ENCODE measurements at regions not wholly inside any gene's neighbourhood (a gene's known extent, or its start where the extent isn't known, plus 50 kb on each side); places are given as distances from the start of the nearest gene placed in this dataset.

DNA sequence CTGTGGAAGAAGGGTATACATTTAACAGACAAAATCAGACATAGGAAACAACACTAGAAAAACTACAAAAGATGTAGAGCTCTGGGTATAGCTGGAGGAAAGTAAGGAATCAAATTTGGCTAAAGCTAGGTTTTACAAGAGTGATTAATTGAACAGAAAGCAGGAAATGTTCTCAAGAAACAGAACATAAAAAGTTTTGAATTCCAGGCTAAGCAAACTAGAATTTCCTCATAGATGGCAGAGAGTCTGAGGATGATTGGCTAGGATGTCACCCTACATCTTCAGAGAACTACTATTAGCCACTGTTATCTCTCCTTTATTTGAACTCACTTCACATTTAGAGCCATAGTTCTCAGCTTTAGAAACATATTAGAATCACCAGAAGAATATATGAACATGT, 502.1 kb upstream of the PAPPA start:
- no peaks in the 10 kb centered on the region for H3K9me3 ChIP-seq (ENCODE audit: control insufficient read depth, low read depth, low read length)
- no peak overlapping the region for H3K14ac ChIP-seq (ENCODE audit: insufficient read depth, low read length)
- H2BK15ac ChIP-seq (ENCODE audit: low read depth, low read length): no peak overlapping the region
- H2BK20ac ChIP-seq (ENCODE audit: low read depth, low read length, poor library complexity, severe bottlenecking): no peak overlapping the region
- no peak overlapping the region for H3T11ph ChIP-seq (ENCODE audit: low read length)
- H2BK120ac ChIP-seq (ENCODE audit: low read depth, low read length, poor library complexity, severe bottlenecking): no peak overlapping the region
- H3K27ac ChIP-seq (ENCODE audit: insufficient read length, low read depth, low read length): no peak overlapping the region
- TF ChIP-seq, protein P1, sequence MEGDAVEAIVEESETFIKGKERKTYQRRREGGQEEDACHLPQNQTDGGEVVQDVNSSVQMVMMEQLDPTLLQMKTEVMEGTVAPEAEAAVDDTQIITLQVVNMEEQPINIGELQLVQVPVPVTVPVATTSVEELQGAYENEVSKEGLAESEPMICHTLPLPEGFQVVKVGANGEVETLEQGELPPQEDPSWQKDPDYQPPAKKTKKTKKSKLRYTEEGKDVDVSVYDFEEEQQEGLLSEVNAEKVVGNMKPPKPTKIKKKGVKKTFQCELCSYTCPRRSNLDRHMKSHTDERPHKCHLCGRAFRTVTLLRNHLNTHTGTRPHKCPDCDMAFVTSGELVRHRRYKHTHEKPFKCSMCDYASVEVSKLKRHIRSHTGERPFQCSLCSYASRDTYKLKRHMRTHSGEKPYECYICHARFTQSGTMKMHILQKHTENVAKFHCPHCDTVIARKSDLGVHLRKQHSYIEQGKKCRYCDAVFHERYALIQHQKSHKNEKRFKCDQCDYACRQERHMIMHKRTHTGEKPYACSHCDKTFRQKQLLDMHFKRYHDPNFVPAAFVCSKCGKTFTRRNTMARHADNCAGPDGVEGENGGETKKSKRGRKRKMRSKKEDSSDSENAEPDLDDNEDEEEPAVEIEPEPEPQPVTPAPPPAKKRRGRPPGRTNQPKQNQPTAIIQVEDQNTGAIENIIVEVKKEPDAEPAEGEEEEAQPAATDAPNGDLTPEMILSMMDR (conservative IDR thresholded peaks at IDR 0.05): no peak
- Mint-ChIP-seq H3K9me3 (no peaks in the 10 kb centered on the region), H3K4me1 (peaks cover 0 to 1% of the 10 kb centered on the region in 2 experiments; a peak in 1 of 4 replicates), H3K36me3 (ENCODE audit: insufficient read depth in 1 of 3, low read depth in 3 of 3) (no peaks in the 10 kb centered on the region), H3K27ac (no peak overlapping the region), H3K4me3 (no peak overlapping the region), H3K27me3 (ENCODE audit: low read depth) (no peaks in the 10 kb centered on the region; the same call in 1 of the 2 replicates)
- no peak overlapping the region for H3K4me2 ChIP-seq (ENCODE audit: insufficient read depth, insufficient read length, low read length)
- no peak overlapping the region for H2AFZ ChIP-seq (ENCODE audit: low read length)
- H4K20me1 ChIP-seq (ENCODE audit: control insufficient read depth, insufficient read depth, insufficient read length): no peaks in the 10 kb centered on the region
- H4K91ac ChIP-seq (ENCODE audit: insufficient read length, low read depth, low read length): no peak overlapping the region
- H3K56ac ChIP-seq (ENCODE audit: insufficient read length, low read depth, low read length): no peak overlapping the region
- no peak for DNase-seq
- H3K79me2 ChIP-seq (ENCODE audit: insufficient read depth, low read length): no peaks in the 10 kb centered on the region
- H3K4ac ChIP-seq (ENCODE audit: low read depth, low read length): no peak overlapping the region
- no peak overlapping the region for H4K8ac ChIP-seq (replicated peaks; ENCODE audit: insufficient read length, low read depth, low read length)
- H3K4me1 ChIP-seq (ENCODE audit: insufficient read depth, low read length): no peaks in the 10 kb centered on the region
- H2BK12ac ChIP-seq (ENCODE audit: insufficient read length, low read depth, low read length): no peak overlapping the region
- H3K23ac ChIP-seq (ENCODE audit: insufficient read length, low read depth, low read length): no peak overlapping the region
- H3K18ac ChIP-seq (ENCODE audit: insufficient read length, low read depth, low read length): no peak overlapping the region
- no peak overlapping the region for H4K5ac ChIP-seq (ENCODE audit: insufficient read length, low read depth, low read length)
- no peaks in the 10 kb centered on the region for H3K23me2 ChIP-seq (ENCODE audit: insufficient read length, low read depth, low read length, poor library complexity, severe bottlenecking)
- H2AK5ac ChIP-seq (ENCODE audit: insufficient read length, low read length): no peak overlapping the region
- no peaks in the 10 kb centered on the region for H3K79me1 ChIP-seq (ENCODE audit: insufficient read depth, low read depth, low read length, poor library complexity, severe bottlenecking)
- H2BK5ac ChIP-seq (ENCODE audit: insufficient read length, low read length): no peak overlapping the region
- H3K9ac ChIP-seq (ENCODE audit: extremely low read depth, insufficient read length, low read length): no peak overlapping the region
- no peaks in the 10 kb centered on the region for H3K27me3 ChIP-seq (ENCODE audit: insufficient read depth, low read length)
